SK-N-MC (cell line): ENCODE measurements at regions not wholly inside any gene's neighbourhood (a gene's known extent, or its start where the extent isn't known, plus 50 kb on each side); places are given as distances from the start of the nearest gene placed in this dataset.

ENCODE experiments used
- EZH2 ChIP-seq: fragments of 200-600 bp; sonication (generic); IDR thresholded peaks from one replicate; pipeline ENCODE4 v1.6.1; 2017; ENCODE audit warnings: antibody characterized with exemption
- FOXP2 ChIP-seq: optimal IDR thresholded peaks from 2 replicates; pipeline ENCODE3; 2011; ENCODE audit warnings: mild to moderate bottlenecking, moderate library complexity; ENCODE audit not compliant: insufficient read depth; ENCODE audit errors: extremely low read length, control extremely low read depth
- POLR2AphosphoS5 ChIP-seq: IDR thresholded peaks from 2 replicates; pipeline ENCODE4 v1.6.1; 2012; ENCODE audit warnings: mild to moderate bottlenecking, low read depth, low read length, borderline replicate concordance

GRCh38 chr5:54870271-54870670, 115.1 kb downstream of the ESM1 start:
- TF ChIP-seq EZH2 = no peak
- no peak for TF ChIP-seq POLR2AphosphoS5
- TF ChIP-seq FOXP2 = no peak
